Upper lobe of right lung (tissue), 1 donor: ENCODE measurements at regions not wholly inside any gene's neighbourhood (a gene's known extent, or its start where the extent isn't known, plus 50 kb on each side); places are given as distances from the start of the nearest gene placed in this dataset.

Source experiments
- ATAC-seq: fragments of 200-7000 bp; cut with Tn5 transposase; one replicate; pipeline ENCODE4 v1.9.1; 2020; ENCODE audit warnings: mild to moderate bottlenecking, moderate library complexity
- DNase-seq: peaks from one replicate; pipeline ENCODE4 v3.0.0-alpha.2; 2020
- H3K27ac ChIP-seq: fragments of 200-600 bp; one replicate; pipeline ENCODE4 v1.8.0; 2022
- H3K27me3 ChIP-seq: fragments of 200-600 bp; one replicate; pipeline ENCODE4 v1.8.0; 2022; ENCODE audit warnings: mild to moderate bottlenecking
- H3K36me3 ChIP-seq: fragments of 200-600 bp; one replicate; pipeline ENCODE4 v1.8.0; 2022
- H3K4me1 ChIP-seq: fragments of 200-600 bp; one replicate; pipeline ENCODE4 v1.8.0; 2022
- H3K4me3 ChIP-seq: fragments of 200-600 bp; one replicate; pipeline ENCODE4 v1.8.0; 2022; ENCODE audit warnings: mild to moderate bottlenecking
- H3K9me3 ChIP-seq: fragments of 200-600 bp; one replicate; pipeline ENCODE4 v1.8.0; 2022
- CTCF ChIP-seq: fragments of 200-600 bp; IDR thresholded peaks from one replicate; pipeline ENCODE4 v1.8.0; 2022; ENCODE audit warnings: antibody characterized with exemption
- intact Hi-C: fragments of 100-400 bp; cut with DNase I; formaldehyde crosslinking; loops from one replicate; pipeline ENCODE4 v1.11.0; 2022
- donor health status: DM: no; HTN: yes; CAD: no; lungs with severe emphysema.

GRCh38 chr11:70607561-70607960 is 209.2 kb downstream of the CTTN start:
- no peak for TF ChIP-seq CTCF
- ATAC-seq (no peak), DNase-seq (no peak)
- Histone ChIP-seq H3K27me3 (no peaks in the 10 kb centered on the region), H3K9me3 (no peaks in the 10 kb centered on the region), H3K36me3 (no peaks in the 10 kb centered on the region), H3K27ac (no peak overlapping the region), H3K4me1 (no peaks in the 10 kb centered on the region), H3K4me3 (no peak overlapping the region)
- intact Hi-C loops: no loop called here

GRCh38 chr11:70608568-70609470 is 210.5 kb downstream of the CTTN start:
- no peaks in the 10 kb centered on the region for H3K4me1 ChIP-seq
- no peak for TF ChIP-seq CTCF
- no peak overlapping the region for H3K27ac ChIP-seq
- intact Hi-C loops: no loop called here
- H3K9me3 ChIP-seq: no peaks in the 10 kb centered on the region
- ATAC-seq: no peak
- H3K36me3 ChIP-seq: no peaks in the 10 kb centered on the region
- H3K27me3 ChIP-seq: no peaks in the 10 kb centered on the region
- no peak for DNase-seq
- H3K4me3 ChIP-seq: no peak overlapping the region

GRCh38 chr11:70610566-70611565 is 212.5 kb downstream of the CTTN start:
- intact Hi-C loops: no loop called here
- H3K4me3 ChIP-seq: no peak overlapping the region
- ATAC-seq (no peak), DNase-seq (no peak)
- no peaks in the 10 kb centered on the region for H3K27me3 ChIP-seq
- no peaks in the 10 kb centered on the region for H3K9me3 ChIP-seq
- H3K4me1 ChIP-seq: no peaks in the 10 kb centered on the region
- TF ChIP-seq CTCF: no peak
- H3K36me3 ChIP-seq: no peaks in the 10 kb centered on the region
- no peak overlapping the region for H3K27ac ChIP-seq

- H3K4me3 ChIP-seq: no peak overlapping the region
- H3K9me3 ChIP-seq: no peaks in the 10 kb centered on the region
- H3K4me1 ChIP-seq: no peaks in the 10 kb centered on the region
- TF ChIP-seq CTCF: no peak
- no peaks in the 10 kb centered on the region for H3K36me3 ChIP-seq
- DNase-seq (no peak), ATAC-seq (no peak)
- no peak overlapping the region for H3K27ac ChIP-seq
- intact Hi-C loops: no loop called here
- no peaks in the 10 kb centered on the region for H3K27me3 ChIP-seq
These were observed 213.5 kb downstream of the CTTN start for GRCh38 chr11:70611821-70612220.

GRCh38 chr11:70612459-70613141 is 214.3 kb downstream of the CTTN start:
- intact Hi-C loops: no loop called here
- Histone ChIP-seq H3K4me3 (no peak overlapping the region), H3K9me3 (no peaks in the 10 kb centered on the region), H3K27ac (no peak overlapping the region), H3K4me1 (no peaks in the 10 kb centered on the region), H3K36me3 (no peaks in the 10 kb centered on the region), H3K27me3 (no peaks in the 10 kb centered on the region)
- ATAC-seq: no peak
- no peak for DNase-seq
- no peak for TF ChIP-seq CTCF
